ENCODE measurements at regions not wholly inside any gene's neighbourhood (a gene's known extent, or its start where the extent isn't known, plus 50 kb on each side); places are given as distances from the start of the nearest gene placed in this dataset.

GRCh38 chr14:105999361-106000028 is 473.1 kb downstream of the TMEM121 start:
- TF ChIP-seq, protein P1, sequence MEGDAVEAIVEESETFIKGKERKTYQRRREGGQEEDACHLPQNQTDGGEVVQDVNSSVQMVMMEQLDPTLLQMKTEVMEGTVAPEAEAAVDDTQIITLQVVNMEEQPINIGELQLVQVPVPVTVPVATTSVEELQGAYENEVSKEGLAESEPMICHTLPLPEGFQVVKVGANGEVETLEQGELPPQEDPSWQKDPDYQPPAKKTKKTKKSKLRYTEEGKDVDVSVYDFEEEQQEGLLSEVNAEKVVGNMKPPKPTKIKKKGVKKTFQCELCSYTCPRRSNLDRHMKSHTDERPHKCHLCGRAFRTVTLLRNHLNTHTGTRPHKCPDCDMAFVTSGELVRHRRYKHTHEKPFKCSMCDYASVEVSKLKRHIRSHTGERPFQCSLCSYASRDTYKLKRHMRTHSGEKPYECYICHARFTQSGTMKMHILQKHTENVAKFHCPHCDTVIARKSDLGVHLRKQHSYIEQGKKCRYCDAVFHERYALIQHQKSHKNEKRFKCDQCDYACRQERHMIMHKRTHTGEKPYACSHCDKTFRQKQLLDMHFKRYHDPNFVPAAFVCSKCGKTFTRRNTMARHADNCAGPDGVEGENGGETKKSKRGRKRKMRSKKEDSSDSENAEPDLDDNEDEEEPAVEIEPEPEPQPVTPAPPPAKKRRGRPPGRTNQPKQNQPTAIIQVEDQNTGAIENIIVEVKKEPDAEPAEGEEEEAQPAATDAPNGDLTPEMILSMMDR (IDR thresholded peaks at IDR 0.05), result peak in 2 of 6 experiments; percentile 32 to 54
- TF ChIP-seq POLR2A (IDR thresholded peaks at IDR 0.05), result no peak
